HUDEP-2 (cell line): ENCODE measurements at regions not wholly inside any gene's neighbourhood (a gene's known extent, or its start where the extent isn't known, plus 50 kb on each side); places are given as distances from the start of the nearest gene placed in this dataset.

ENCODE experiments used
- DNase-seq, 76 experiments: peaks; one replicate each; lab custom pipeline; 2025; ENCODE audit not compliant: unreplicated experiment in 76 of 76; lab: John Stamatoyannopoulos, UW

DNA sequence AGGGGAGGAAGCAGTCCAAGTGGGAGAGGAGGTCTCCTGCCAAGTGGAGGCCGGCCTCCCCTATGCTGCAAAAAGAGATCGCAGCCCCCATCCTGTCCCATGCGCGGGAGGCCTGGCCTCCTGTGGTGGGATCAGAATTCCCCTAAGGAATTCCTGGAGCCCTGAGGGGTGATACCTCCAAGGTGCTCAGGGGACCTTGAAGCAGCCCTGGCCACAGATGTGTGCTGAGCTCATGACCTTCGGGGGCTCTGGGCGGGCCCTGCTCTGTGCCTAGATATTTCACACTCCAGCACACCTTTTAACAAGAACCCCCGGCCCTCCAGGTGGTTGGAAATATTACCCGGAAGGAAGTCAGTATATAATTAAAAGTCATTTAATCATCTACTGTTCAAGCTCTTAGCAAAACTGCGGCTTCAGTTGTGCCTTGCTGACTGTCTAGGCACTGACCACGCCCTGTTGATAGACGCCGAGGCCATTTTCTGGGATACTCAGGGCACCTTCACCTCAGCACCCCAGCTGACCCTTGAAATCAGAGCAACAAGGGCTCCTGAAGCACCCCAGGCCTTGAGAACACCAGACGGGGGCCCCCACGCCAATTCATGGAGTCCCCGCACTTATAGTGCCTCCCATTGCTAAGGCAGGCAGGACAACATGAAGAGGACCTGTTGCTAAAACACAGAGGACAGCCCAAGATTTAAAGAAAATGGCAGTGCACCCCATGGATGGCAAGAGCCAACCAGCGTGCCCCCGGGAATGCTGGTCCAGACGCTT, 119.1 kb downstream of the NDUFA10 start:
- DNase-seq = no peak

DNA sequence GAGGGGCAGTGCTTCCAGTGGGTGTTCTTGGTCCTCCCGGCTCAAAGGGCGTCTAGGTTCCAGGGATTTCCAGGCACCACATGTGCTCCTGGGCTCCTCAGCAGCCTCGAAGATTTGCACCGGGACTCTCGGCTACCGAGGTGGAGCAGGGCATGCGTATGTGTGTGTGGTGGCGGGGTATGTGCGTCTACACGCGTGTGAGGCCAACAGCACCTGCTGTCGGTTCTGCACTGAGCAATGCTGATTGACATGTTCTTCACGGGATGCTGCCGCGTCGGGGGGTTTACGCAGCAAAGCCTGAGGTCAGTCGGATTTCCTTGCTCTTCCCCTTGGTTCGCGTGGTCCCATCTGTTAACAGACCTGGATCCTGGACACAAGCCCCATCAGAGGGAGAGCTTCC, 119.8 kb downstream of the NDUFA10 start:
- no peak for DNase-seq

DNA sequence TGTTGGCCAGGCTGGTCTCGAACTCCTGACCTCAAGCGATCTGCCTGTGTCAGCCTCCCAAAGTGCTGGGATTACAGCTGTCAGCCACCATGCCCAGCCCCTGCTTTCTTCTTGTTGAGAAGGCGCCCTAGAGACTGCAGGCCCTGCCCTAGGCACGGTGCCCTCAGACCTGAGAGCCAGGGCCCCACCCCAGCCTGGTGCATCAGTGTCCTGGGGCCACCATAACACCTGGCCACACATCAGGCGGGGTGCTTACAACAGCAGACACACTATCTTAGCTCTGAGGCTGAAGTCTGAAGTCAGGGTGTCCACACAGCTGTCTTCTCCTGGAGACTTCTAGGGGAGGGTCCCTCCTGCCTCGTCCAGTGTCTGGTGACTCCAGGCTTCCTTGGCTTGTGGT, 120.6 kb downstream of the NDUFA10 start:
- no peak for DNase-seq

- DNase-seq = no peak
These were observed 121.3 kb downstream of the NDUFA10 start for GRCh38 chr2:239903803-239904202.

- DNase-seq = no peak
These were observed 121.9 kb downstream of the NDUFA10 start for GRCh38 chr2:239903210-239903609.

DNA sequence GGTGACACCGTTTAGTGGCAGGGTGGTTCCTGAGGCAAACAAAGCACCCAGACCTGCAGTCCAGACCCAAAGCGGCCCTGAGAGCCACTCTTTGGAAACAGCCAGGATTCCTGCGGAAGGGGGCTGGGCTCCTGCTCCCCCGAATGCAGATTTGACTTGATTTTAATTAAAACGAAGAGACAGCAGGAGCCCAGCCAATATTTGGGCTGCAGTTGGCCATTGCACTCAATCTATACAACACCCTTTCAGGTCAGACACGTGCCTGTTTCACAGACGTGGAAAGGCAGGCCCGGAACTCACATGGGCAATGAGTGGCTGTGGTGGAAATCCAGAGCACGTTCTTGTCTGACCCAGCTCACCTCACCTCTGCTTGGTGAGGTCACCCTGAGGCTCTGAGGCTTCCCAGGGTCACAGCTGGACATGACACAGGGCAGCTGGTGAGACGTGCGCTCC, 122.4 kb downstream of the NDUFA10 start:
- no peak for DNase-seq

DNA sequence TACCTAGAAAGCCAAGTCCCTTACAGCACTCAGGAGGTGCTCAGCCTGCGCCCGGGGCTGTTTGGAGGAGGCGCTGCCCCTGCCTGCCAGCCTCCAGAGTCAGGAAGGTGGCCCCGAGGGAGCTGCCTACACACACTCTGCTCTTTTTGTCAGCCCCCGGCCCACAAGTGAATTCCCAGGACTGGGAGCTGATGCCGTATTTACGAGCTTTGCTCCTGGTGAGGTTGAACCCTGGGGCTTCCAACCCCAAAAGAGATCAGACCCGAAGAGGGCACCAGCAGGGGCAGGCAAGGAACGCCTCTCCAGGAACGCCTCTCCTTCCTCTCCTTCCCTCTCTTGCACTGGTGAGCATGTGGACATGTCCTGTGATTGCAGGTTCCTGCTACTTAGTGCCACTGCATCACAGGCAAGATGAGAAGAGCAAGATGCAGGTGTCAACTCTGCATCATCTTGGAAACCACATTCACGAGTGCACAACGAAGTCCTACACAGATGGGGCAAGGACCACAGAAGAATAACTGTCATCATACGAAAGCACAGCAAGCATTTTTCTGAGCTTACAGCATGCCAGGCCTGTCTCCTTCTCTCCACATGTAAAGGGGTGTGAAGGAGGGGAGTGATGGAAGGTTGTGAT, 126.7 kb downstream of the NDUFA10 start:
- DNase-seq = no peak

DNA sequence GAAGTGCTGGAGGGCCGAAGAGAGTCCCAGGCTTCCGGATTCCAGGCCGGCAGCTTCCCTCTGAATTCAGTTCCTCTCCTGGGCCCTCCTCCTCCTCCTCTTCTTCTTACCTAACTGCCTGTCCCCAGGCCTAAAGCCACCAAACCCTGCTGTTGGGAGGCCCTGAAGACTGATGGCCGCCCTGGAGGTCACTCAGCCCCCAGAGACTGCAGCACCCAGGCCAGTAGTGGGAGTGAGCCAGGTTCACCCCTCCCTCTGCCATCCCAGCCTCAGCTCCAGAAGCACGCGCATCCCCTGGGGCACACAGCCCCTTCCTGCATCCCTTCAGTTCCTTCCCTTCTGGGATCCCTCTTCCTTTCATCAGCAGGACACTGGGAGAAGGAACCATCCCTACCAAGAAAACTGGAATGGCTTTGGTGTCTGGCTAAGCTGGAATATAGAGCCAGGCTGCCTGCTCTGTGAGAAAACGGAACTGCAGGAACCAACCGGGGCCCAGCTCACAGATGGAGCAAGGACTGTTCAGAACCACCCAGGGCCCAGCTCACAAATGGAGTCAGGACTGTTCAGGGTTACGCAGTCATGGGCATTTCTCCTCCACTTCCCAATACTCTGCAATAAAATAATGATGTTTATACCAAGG, 127.4 kb downstream of the NDUFA10 start:
- no peak for DNase-seq

DNA sequence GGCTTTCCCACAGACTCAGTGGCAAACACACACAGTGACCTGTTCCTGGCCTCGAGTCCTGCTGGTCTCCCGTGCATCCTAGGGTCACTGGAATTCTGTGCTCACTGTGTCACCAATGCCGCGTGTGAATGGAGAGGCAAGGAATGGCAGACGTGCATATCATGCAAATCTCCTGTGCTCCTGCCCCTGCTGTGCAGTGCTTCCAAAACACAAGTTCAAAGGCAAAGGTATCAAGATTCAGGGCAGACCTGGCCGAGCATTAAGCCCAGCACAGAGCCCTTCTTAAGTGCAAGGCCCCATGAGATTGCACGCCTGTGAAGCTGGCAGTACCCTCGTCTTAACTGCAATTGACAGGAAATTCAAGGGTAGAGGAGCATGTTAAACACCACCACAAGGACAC, 129.1 kb downstream of the NDUFA10 start:
- no peak for DNase-seq

GRCh38 chr2:239895669-239896068, 129.5 kb downstream of the NDUFA10 start:
- DNase-seq = no peak

- no peak for DNase-seq
These were observed 130.0 kb downstream of the NDUFA10 start for GRCh38 chr2:239895116-239895515.

GRCh38 chr2:239894276-239894675, 130.9 kb downstream of the NDUFA10 start:
- no peak for DNase-seq

DNA sequence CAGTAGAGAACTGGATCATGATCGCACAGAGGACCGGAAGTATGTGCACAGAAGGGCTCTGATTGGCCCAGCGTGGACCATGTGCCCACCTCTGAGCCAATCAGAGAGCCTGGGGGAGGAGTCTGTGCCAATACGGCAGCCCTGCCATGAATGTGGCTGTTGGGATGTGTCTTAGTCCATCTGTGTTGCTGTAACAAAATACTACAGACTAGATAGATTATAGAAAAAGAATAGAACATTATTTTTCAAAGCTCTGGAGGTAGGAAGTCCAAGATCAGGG, 132.0 kb downstream of the NDUFA10 start:
- DNase-seq = no peak

DNA sequence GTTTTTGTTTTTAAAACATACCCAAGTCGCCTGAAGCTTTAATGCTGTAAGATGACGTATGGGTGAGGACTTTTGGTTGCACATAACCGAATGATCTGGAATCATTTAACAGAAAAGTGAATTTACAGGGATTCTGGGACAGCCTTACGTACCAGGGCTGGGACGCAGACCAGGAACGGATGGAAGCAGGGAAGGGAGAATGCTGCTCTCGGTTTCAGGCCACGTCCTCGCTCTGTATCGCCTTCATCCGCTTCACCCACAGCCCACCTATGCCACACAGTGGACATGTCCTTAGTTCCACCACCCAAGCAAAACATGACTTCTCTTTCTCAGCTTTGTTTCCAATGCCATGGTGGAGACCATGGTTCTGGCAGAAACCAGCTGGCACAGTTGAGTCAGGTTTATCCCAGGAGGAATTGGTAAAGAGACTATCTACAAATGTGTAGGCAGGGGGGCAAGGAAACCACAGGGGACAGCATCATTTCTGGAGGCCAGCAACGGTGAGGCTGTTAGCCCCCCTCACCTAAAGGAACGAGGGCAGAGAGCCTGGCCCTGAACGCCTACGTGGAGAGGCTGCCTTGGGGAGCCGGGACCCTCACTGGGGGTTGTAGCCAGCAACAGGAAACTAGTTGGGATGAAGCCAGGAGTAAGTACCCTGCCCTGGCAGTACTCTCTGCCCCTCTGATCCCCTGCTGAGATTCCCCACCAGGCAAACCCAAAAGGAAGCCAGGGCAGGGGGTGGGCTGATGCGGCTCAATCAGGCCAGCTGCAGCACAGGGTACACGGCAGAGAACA, 132.5 kb downstream of the NDUFA10 start:
- DNase-seq = no peak

- no peak for DNase-seq
These were observed 133.4 kb downstream of the NDUFA10 start for GRCh38 chr2:239891698-239892097.

DNA sequence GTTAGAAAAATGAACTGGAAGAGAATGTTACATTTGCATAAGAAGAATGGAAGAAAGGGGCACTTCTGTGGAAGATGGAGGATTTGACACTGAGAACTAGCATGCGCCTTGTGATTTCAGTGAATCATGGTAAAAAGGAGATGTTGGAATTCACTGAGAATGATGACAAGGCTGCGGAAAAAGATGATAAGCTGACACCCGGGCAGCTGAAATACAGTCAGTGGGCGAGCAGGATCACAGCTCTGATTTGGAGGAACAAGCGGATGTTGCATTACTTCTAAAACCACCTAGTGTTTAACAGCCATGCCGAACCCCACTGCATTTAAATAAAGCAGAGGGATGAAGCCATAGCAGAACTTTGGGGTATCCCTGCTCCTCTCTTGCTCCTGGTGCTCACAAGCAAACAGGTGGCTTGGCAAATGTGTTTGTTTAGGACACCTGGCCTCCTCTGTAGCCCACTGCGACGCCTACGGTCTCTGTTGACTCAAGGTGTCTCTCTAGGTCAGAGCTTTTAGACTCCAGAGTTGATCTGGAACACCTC, 134.9 kb downstream of the NDUFA10 start:
- DNase-seq = no peak

GRCh38 chr2:239889641-239890121, 135.5 kb downstream of the NDUFA10 start:
- DNase-seq = no peak

- no peak for DNase-seq
These were observed 137.5 kb downstream of the NDUFA10 start for GRCh38 chr2:239887604-239888003.

DNA sequence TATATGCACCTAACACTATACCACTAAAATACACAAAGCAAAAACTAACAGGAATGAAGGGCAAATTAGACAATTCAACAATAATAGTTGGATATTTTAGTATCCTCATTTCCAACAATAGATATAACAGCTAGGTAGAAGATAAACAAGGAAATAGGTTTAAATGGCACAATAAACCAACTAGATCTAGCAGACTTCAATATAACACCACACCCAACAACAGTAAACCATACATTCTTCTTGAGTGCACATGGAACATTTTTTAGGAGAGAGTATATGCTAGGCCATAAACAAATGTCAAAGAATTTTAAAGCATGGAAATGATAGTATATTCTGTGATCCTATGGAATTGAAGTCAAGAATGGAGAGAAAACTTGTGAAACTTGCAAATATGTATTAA, 138.4 kb downstream of the NDUFA10 start:
- DNase-seq = no peak

DNA sequence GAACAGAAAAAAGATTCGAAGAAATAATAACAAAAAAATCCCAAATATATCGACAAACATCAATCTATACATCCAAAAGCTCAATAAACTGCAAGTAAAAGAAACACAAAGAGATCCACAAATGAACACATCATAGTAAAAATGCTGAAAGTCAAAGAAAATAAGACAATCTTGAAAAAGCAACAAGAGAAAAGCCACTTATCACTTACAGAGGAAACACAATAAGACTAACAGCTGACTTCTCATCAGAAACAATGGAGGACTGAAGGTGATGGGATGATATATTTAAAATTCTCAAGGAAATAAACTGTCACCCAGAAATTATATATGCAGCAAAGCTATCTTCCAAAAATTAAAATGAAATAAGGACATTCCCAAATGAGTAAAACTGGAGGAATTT, 140.3 kb downstream of the NDUFA10 start:
- no peak for DNase-seq

DNA sequence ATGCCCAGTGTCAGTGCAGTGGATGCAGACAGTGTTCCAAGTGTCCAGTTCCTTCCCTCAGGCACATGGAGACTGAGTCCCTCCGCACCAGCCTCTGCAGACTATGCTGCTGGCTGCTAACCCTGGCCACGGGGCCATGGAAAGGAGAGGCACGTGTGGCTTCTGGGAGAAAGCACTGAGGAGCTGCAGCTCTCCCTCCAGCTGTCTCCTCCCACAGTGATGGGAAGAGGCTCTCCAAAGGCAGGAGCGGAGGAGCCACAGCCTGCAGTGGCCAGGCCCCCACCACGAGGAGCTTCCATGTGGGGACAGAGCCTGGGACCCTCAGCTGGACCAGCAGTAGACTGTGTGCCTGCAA, 141.1 kb downstream of the NDUFA10 start:
- no peak for DNase-seq
